ENCODE measurements at regions not wholly inside any gene's neighbourhood (a gene's known extent, or its start where the extent isn't known, plus 50 kb on each side); places are given as distances from the start of the nearest gene placed in this dataset.

GRCh38 chr2:138841459-138841858 lies 61.3 kb upstream of the NXPH2 start:
- H3K23ac ChIP-seq (ENCODE audit: low read length), result no peak overlapping the region
- H4K8ac ChIP-seq (ENCODE audit: low read depth, low read length), result no peak overlapping the region
- no CpG with 5 or more reads among the region's 3 CpGs for WGBS (ENCODE audit: extremely low coverage, insufficient coverage, low lambda C conversion rate)
- H3K56ac ChIP-seq (ENCODE audit: low read length), result no peak overlapping the region
- no peak overlapping the region for H3K9ac ChIP-seq (ENCODE audit: low read length)
- H3K4me3 ChIP-seq (ENCODE audit: low read length), result no peak overlapping the region
- H2BK5ac ChIP-seq (ENCODE audit: low read length), result no peak overlapping the region
- H2AK5ac ChIP-seq (ENCODE audit: low read length), result no peak overlapping the region
- H3K79me1 ChIP-seq (ENCODE audit: low read length), result no peaks in the 10 kb centered on the region
- DNase-seq, result peak; percentile 17
- H3K4ac ChIP-seq (ENCODE audit: low read depth, low read length), result no peak overlapping the region
- H3K4me2 ChIP-seq (ENCODE audit: low read length), result no peak overlapping the region
- no peaks in the 10 kb centered on the region for H3K79me2 ChIP-seq (ENCODE audit: control insufficient read depth, insufficient read depth, low read length)
- no peak overlapping the region for H3K18ac ChIP-seq (ENCODE audit: low read length)
- H3K4me1 ChIP-seq (ENCODE audit: control insufficient read depth, low read depth, low read length), result no peaks in the 10 kb centered on the region
- no peaks in the 10 kb centered on the region for H3K36me3 ChIP-seq (ENCODE audit: control insufficient read depth, insufficient read depth, low read length)
- H2BK120ac ChIP-seq (ENCODE audit: low read depth, low read length), result no peak overlapping the region
- H2BK15ac ChIP-seq (replicated peaks; ENCODE audit: low read depth), result no peak overlapping the region
- H4K5ac ChIP-seq (ENCODE audit: low read length), result no peak overlapping the region
- H3K27me3 ChIP-seq (ENCODE audit: insufficient read depth, low read length, poor library complexity), result no peaks in the 10 kb centered on the region
- H3K27ac ChIP-seq (ENCODE audit: low read depth, low read length), result no peak overlapping the region

DNA sequence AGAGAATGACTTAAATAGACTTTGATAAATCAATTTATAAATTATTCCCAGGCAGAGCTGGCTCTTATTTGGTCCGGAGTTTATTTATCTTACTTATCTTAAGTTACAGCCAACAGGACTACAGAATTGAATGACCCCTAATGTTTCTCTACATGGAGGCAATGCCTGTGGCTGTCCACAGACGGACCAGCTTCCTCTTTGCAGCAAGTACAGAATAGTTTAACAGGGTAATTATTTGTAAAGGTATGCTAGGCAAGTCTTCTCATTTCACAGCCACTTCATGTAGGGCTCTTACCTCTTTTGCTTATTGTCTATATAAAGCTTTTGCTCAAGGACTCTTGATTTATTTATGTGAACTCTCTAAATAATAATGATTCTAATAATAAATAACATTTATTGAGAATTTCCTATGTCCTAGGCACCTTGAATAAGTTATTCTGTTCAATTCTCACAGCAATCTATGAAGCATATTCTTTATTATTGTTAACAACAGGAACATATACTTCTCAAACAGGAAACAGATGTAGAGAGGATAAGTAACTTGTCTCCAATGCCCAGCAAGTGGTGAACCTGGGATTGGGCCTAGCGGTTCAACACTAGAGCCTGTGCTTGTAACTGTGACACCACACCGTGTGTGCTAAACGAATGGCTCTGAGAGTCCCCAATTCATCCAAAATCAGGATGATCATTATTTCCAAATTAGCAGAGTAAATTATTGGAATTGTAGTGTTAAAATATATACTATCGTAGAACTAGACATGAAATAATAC lies 58.8 kb upstream of the NXPH2 start:
- H3K18ac ChIP-seq (ENCODE audit: low read length), result no peak overlapping the region
- no peaks in the 10 kb centered on the region for H3K36me3 ChIP-seq (ENCODE audit: control insufficient read depth, insufficient read depth, low read length)
- H2BK15ac ChIP-seq (replicated peaks; ENCODE audit: low read depth), result no peak overlapping the region
- no peak overlapping the region for H4K8ac ChIP-seq (ENCODE audit: low read depth, low read length)
- H3K4me1 ChIP-seq (ENCODE audit: control insufficient read depth, low read depth, low read length), result no peaks in the 10 kb centered on the region
- H4K5ac ChIP-seq (ENCODE audit: low read length), result no peak overlapping the region
- no peak overlapping the region for H3K4ac ChIP-seq (ENCODE audit: low read depth, low read length)
- no peak overlapping the region for H3K4me2 ChIP-seq (ENCODE audit: low read length)
- no peak overlapping the region for H2BK120ac ChIP-seq (ENCODE audit: low read depth, low read length)
- H3K4me3 ChIP-seq (ENCODE audit: low read length), result no peak overlapping the region
- H3K27me3 ChIP-seq (ENCODE audit: insufficient read depth, low read length, poor library complexity), result no peaks in the 10 kb centered on the region
- H2AK5ac ChIP-seq (ENCODE audit: low read length), result no peak overlapping the region
- WGBS (ENCODE audit: extremely low coverage, insufficient coverage, low lambda C conversion rate), result no CpG with 5 or more reads among the region's 6 CpGs
- no peaks in the 10 kb centered on the region for H3K79me2 ChIP-seq (ENCODE audit: control insufficient read depth, insufficient read depth, low read length)
- H3K23ac ChIP-seq (ENCODE audit: low read length), result no peak overlapping the region
- no peaks in the 10 kb centered on the region for H3K79me1 ChIP-seq (ENCODE audit: low read length)
- DNase-seq, result no peak
- no peak overlapping the region for H3K56ac ChIP-seq (ENCODE audit: low read length)
- H2BK5ac ChIP-seq (ENCODE audit: low read length), result no peak overlapping the region
- H3K27ac ChIP-seq (ENCODE audit: low read depth, low read length), result no peak overlapping the region
- no peak overlapping the region for H3K9ac ChIP-seq (ENCODE audit: low read length)

DNA sequence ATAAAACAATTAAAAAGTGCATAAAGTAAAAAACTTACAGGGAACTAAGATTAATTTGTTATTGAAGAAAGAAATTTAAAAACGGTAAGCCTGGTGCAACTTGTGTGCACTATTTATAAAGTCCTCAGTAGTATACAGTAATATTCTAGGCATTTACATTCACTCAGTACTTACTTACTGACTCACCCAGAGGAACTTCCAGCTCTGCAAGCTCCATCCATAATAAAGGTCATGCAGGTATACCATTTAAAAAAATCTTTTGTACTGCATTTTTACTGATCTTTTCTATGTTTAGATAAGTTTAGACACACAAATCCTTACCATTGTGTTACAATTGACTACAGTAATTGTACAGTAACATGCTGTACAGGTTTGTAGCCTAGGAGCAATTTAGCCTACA lies 51.5 kb upstream of the NXPH2 start:
- H2AK5ac ChIP-seq (ENCODE audit: low read length), result no peak overlapping the region
- DNase-seq, result no peak
- H3K4me1 ChIP-seq (ENCODE audit: control insufficient read depth, low read depth, low read length), result no peaks in the 10 kb centered on the region
- no peak overlapping the region for H3K4me3 ChIP-seq (ENCODE audit: low read length)
- no peak overlapping the region for H4K5ac ChIP-seq (ENCODE audit: low read length)
- no peak overlapping the region for H4K8ac ChIP-seq (ENCODE audit: low read depth, low read length)
- H3K4me2 ChIP-seq (ENCODE audit: low read length), result no peak overlapping the region
- no peak overlapping the region for H2BK5ac ChIP-seq (ENCODE audit: low read length)
- no peaks in the 10 kb centered on the region for H3K79me2 ChIP-seq (ENCODE audit: control insufficient read depth, insufficient read depth, low read length)
- no peaks in the 10 kb centered on the region for H3K36me3 ChIP-seq (ENCODE audit: control insufficient read depth, insufficient read depth, low read length)
- H2BK15ac ChIP-seq (replicated peaks; ENCODE audit: low read depth), result no peak overlapping the region
- no peak overlapping the region for H3K23ac ChIP-seq (ENCODE audit: low read length)
- no peaks in the 10 kb centered on the region for H3K27me3 ChIP-seq (ENCODE audit: insufficient read depth, low read length, poor library complexity)
- H3K56ac ChIP-seq (ENCODE audit: low read length), result no peak overlapping the region
- H3K18ac ChIP-seq (ENCODE audit: low read length), result no peak overlapping the region
- H3K4ac ChIP-seq (ENCODE audit: low read depth, low read length), result no peak overlapping the region
- no peak overlapping the region for H3K9ac ChIP-seq (ENCODE audit: low read length)
- no peaks in the 10 kb centered on the region for H3K79me1 ChIP-seq (ENCODE audit: low read length)
- no CpG with 5 or more reads among the region's 1 CpG for WGBS (ENCODE audit: extremely low coverage, insufficient coverage, low lambda C conversion rate)
- no peak overlapping the region for H2BK120ac ChIP-seq (ENCODE audit: low read depth, low read length)
- H3K27ac ChIP-seq (ENCODE audit: low read depth, low read length), result no peak overlapping the region

DNA sequence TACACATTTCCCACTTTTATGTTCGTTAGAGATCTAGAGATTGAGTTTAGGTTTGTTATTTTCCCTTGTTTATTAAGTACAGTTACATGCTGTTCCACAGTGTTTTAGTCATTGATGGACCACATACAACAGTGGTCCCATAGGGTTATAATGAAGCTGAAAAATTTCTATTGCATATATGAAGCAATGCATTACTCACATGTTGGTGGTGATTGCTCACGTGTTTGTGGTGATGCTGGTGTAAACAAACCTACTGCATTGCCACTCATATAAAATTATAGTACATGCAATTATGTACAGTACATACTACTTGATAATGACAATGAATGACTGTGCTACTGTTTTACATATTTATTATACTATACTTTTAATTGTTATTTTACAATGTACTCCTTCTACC lies 51.0 kb upstream of the NXPH2 start:
- Histone ChIP-seq H3K23ac (ENCODE audit: low read length) (no peak overlapping the region), H3K27ac (ENCODE audit: low read depth, low read length) (no peak overlapping the region), H2BK15ac (replicated peaks; ENCODE audit: low read depth) (no peak overlapping the region), H3K4me1 (ENCODE audit: control insufficient read depth, low read depth, low read length) (no peaks in the 10 kb centered on the region), H3K18ac (ENCODE audit: low read length) (no peak overlapping the region), H3K4ac (ENCODE audit: low read depth, low read length) (no peak overlapping the region), H4K8ac (ENCODE audit: low read depth, low read length) (no peak overlapping the region), H3K27me3 (ENCODE audit: insufficient read depth, low read length, poor library complexity) (no peaks in the 10 kb centered on the region), H3K79me2 (ENCODE audit: control insufficient read depth, insufficient read depth, low read length) (no peaks in the 10 kb centered on the region), H3K4me3 (ENCODE audit: low read length) (no peak overlapping the region), H3K9ac (ENCODE audit: low read length) (no peak overlapping the region), H3K4me2 (ENCODE audit: low read length) (no peak overlapping the region), H2BK5ac (ENCODE audit: low read length) (no peak overlapping the region), H3K79me1 (ENCODE audit: low read length) (no peaks in the 10 kb centered on the region), H2AK5ac (ENCODE audit: low read length) (no peak overlapping the region), H3K36me3 (ENCODE audit: control insufficient read depth, insufficient read depth, low read length) (no peaks in the 10 kb centered on the region), H2BK120ac (ENCODE audit: low read depth, low read length) (no peak overlapping the region), H3K56ac (ENCODE audit: low read length) (no peak overlapping the region), H4K5ac (ENCODE audit: low read length) (no peak overlapping the region)
- DNase-seq, result no peak
- no CpG with 5 or more reads among the region's 2 CpGs for WGBS (ENCODE audit: extremely low coverage, insufficient coverage, low lambda C conversion rate)

- Histone ChIP-seq H2AK5ac (ENCODE audit: low read length) (no peak overlapping the region), H2BK15ac (replicated peaks; ENCODE audit: low read depth) (no peak overlapping the region), H3K56ac (ENCODE audit: low read length) (no peak overlapping the region), H3K27ac (ENCODE audit: low read depth, low read length) (no peak overlapping the region), H3K9ac (ENCODE audit: low read length) (no peak overlapping the region), H2BK120ac (ENCODE audit: low read depth, low read length) (no peak overlapping the region), H3K4me1 (ENCODE audit: control insufficient read depth, low read depth, low read length) (no peaks in the 10 kb centered on the region), H3K18ac (ENCODE audit: low read length) (no peak overlapping the region), H3K23ac (ENCODE audit: low read length) (no peak overlapping the region), H4K8ac (ENCODE audit: low read depth, low read length) (no peak overlapping the region), H3K79me1 (ENCODE audit: low read length) (no peaks in the 10 kb centered on the region), H3K4me3 (ENCODE audit: low read length) (no peak overlapping the region), H3K27me3 (ENCODE audit: insufficient read depth, low read length, poor library complexity) (no peaks in the 10 kb centered on the region), H2BK5ac (ENCODE audit: low read length) (no peak overlapping the region), H3K36me3 (ENCODE audit: control insufficient read depth, insufficient read depth, low read length) (no peaks in the 10 kb centered on the region), H3K4me2 (ENCODE audit: low read length) (no peak overlapping the region), H3K4ac (ENCODE audit: low read depth, low read length) (no peak overlapping the region), H3K79me2 (ENCODE audit: control insufficient read depth, insufficient read depth, low read length) (no peaks in the 10 kb centered on the region), H4K5ac (ENCODE audit: low read length) (no peak overlapping the region)
- DNase-seq, result no peak
- WGBS (ENCODE audit: extremely low coverage, insufficient coverage, low lambda C conversion rate), result no CpG with 5 or more reads among the region's 2 CpGs
These were observed 50.4 kb upstream of the NXPH2 start for GRCh38 chr2:138830547-138830946.
